ENCODE measurements at regions not wholly inside any gene's neighbourhood (a gene's known extent, or its start where the extent isn't known, plus 50 kb on each side); places are given as distances from the start of the nearest gene placed in this dataset.
A peak's percentile ranks its signal among the peaks of the same experiment; 100 is the strongest.

DNA sequence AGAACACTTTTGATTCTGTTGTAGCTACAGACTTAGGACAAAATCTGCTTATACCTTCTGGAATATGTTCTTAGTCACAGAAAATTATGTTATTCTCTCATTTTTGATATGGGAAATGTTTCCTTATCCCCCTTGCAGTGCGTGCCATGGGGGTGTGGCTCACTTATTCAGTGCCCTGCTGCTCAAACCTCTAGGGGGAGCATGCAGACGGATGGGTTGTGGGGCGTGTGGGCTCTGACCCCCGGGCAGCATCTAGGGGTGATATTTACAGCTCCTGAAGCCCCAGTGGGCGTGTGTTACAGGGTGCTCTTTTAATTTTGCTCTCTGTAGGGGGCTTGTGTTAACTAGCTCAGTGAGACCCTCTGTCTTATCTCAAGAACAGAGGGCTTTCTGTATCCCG is 61.3 kb upstream of the FERMT1 start:
- no peak for DNase-seq

DNA sequence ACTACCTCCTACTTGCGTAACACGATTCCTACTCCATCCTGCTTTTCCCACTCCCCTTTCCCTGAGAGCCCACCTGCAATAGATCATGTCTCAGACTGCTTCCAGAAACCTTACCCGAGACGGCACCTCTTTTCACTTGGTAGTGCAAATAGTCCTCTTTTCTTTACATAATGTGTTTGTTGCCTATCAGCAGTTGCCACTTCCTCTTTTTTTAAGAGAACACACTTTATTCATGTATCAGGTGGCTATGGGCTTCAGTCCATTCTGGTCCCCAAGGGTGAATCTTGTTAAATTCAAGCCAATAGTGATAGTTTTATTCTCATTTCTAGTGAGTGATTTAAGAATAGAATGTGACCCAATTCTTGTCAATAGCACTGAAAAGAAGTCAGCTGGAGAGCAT is 57.7 kb upstream of the FERMT1 start:
- no peak for DNase-seq

DNA sequence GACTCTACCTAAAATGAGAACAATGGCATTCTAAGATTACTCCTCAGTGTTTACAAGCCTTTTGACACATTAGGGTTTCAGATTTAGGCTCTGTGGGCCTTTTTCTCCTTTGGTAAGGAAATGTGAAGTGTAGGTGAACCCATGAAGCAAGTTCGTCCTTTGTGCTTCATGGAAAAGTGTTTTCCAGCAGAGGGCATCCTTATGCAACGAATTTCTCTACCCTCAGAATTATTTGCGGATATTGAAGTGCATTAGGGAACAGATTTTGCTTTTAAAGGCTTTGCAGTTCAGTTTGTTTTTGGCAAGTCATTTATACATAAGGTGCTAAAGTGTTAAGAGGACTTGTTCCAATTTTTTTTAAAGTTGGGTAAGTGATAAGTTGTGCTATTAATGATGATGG is 55.7 kb upstream of the FERMT1 start:
- peak; percentile 8 to 83 (median 47) for DNase-seq

GRCh38 chr20:6173481-6173880 is 50.7 kb upstream of the FERMT1 start:
- DNase-seq: no peak
